PC-3 (cell line): ENCODE measurements at regions not wholly inside any gene's neighbourhood (a gene's known extent, or its start where the extent isn't known, plus 50 kb on each side); places are given as distances from the start of the nearest gene placed in this dataset.

Experiments used
- CTCF ChIP-seq: fragments of 300-600 bp; sonication (generic); conservative IDR thresholded peaks from 2 replicates; pipeline ENCODE4 v1.5.1; 2017; ENCODE audit warnings: antibody characterized with exemption, low read depth, mild to moderate bottlenecking, low read length
- EZH2 ChIP-seq: fragments of 300-600 bp; sonication (generic); IDR thresholded peaks from one replicate; pipeline ENCODE4 v1.6.1; 2017; ENCODE audit warnings: antibody characterized with exemption, mild to moderate bottlenecking, low read length; ENCODE audit not compliant: unreplicated experiment
- EZH2phosphoT487 ChIP-seq: fragments of 300-600 bp; sonication (generic); IDR thresholded peaks from 2 replicates; pipeline ENCODE4 v1.6.1; 2018; ENCODE audit warnings: mild to moderate bottlenecking, antibody characterized with exemption, low read length, borderline replicate concordance

- TF ChIP-seq CTCF (no peak), EZH2 (no peak), EZH2phosphoT487 (no peak)
These were observed 217.1 kb upstream of the C1orf174 start for GRCh38 chr1:4117196-4117595.
